Activated CD4-positive, alpha-beta T cell treated with anti-CD3 and anti-CD28 coated beads, Interleukin-2, amount 50 U/mL, for 4 hours (primary cell): ENCODE measurements at regions not wholly inside any gene's neighbourhood (a gene's known extent, or its start where the extent isn't known, plus 50 kb on each side); places are given as distances from the start of the nearest gene placed in this dataset.
"Not testable (repeated sequence)": the region's sequence is repeated elsewhere in the genome, so short reads cannot be mapped to it uniquely, and the experiment has no call there.

ENCODE experiments used
- DNase-seq, 2 experiments: peaks; one replicate each; pipeline ENCODE4 v3.0.0-alpha.2; 2020

DNA sequence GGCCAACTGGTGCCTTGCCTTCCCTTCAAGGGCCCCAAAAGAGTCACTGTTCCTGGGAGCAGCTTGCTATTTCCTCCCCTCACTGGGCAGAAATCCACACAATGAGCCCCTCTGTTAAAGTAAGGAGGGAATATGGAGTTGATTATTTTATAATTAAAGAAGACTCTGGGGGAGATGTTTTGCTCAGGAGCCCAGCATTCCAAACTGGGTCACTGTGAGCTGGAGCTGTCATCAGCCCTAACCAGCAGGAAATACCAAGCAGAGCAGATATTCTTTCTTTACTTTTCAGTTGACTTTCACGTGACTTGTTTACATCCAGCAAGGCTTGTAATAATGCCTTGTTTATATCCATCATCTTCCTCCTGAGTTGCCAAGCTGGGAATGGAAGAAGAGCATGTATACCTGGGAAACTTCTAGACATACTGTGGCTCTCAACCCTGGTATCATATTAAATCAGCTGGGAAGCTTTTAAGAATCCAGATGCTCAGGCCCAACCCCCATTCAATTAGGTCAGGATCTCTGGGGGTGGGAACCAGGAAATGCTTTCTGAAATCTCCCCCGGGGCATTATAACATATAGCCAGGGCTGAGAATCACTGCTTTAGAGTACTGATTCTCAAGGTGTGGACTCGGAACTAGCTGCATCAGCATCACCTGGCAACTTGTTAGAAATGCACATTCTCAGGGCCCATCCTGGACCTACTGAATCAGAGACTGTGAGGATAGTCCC lies 175.6 kb upstream of the MYLIP start:
- DNase-seq, result no peak

DNA sequence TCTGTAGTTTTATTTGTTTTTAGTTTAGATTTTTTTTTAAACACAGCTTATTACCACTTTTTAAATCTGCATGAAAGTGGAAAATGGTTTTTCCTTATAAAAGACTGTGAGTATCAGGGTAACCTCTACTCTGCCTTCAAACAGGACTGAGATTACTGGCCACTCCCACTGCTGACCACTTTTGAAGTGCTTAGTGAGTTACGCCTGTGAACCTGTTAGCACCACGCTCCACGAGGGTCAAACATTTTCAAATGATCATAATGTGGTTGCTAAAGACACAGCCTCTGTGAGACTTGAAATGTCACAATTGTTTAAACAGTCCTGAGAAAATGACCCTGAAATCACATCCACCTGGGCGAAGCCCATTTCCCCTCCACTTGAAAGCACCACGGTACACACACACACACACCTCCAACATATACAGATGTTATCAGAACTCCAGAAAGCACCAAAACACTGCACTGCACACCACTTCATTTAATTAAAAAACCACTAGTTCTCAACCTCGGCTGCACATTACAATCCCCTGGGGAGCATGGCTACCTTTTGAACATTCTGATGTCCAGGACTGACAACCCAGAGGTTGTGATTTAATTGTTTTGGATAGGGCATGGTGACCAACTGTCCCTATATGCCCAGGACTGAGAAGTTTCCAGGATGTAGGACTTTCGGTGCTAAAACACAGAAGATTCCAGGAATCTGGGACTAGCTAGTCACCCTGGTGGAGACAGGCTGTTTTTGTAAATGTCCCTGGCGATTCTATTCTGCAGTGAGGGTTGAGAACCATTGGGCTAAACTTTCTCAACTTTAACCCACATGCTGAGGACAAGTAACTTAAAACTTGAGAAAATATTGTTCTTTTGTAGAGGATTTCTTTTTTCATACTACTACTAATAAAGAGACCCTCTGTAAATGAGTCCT lies 176.4 kb upstream of the MYLIP start:
- no peak for DNase-seq

DNA sequence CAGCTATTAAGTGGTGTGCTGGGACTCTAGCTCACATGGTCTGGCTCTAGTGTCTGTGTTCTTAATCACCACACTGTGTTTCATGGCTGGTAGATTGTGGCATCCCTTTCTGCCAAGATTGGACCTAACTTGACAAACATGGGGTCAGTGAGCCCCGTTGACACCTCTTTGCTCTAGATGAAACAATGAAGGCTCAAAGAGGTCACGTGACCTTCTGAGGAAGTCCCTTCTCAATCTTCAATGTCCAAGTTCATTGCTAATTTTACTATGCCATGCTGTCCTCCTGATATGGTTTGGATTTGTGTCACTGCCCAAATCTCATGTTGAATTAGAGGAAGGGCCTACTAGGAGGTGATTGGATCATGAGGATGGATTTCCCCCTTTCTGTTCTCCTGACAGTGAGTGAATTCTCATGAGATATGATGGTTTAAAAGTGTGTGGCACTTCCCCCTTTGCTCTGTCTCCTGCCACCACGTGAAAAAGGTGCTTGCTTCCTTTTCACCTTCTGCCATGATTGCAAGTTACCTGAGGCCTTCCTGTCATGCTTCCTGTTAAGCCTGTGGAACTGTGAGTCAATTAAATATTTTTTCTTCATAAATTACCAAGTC lies 177.8 kb upstream of the MYLIP start:
- DNase-seq, result no peak

DNA sequence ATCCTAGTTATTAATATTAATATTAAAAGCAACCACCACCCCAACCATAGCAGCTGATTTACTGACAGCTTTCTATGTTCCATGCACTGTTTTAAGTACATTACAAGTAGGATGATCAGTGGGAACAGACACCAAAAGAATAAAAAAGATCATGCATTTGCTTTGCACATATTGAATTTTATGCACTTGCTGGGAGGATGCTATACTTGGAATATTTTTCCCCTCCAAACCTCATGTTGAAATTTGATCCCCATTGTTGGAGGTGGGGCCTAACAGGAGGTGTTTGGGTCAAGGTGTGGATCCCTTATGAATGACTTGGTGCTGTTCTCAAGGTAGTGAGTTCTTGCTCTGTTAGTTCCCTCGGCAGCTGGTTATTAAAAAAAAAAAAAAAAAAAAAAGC lies 178.9 kb upstream of the MYLIP start:
- no peak for DNase-seq

DNA sequence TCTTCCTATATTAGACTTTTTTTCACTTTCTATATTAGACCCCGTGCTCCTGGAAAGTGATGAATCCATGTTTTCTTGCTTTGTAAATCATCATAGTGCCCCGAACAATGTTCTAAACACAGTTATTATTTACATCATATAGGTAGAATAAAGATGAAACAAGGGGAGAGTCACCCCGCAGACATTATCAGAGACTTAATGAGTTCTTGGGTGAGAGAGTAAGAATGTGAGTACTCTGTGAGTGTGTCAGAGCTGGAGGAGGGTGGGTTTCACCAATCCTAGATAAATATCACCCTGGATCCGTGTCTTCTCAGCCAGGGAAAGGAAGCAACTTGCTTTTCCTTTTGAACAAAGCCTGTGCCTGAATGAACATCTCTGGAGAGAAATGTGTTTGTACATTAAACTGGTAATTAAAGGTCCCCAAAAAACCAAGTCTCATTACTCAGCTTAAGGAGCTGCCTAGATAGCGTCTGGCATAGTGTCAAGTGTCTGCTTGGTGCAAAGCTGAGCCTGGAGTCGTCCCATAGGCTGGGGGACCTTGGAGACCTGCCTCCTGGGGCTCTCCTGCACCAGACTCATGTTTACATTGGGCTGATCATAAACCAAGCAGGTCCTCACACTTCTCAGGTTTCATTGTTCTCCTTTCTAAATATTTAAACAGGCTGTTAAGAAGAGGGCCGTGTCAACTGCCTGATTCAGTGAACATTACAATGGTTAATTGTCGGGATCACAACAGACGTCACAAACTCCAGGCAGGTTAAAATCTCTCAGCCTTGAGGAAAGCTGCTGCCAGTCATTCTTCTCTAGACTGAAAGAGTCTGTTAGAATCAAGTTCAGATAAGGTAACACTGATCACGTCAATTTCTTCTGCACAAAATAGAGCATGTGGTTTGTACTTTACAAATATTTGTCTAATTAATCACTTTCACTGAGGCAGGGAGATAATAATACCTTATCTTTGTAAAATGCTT lies 179.7 kb upstream of the MYLIP start:
- DNase-seq, result no peak

DNA sequence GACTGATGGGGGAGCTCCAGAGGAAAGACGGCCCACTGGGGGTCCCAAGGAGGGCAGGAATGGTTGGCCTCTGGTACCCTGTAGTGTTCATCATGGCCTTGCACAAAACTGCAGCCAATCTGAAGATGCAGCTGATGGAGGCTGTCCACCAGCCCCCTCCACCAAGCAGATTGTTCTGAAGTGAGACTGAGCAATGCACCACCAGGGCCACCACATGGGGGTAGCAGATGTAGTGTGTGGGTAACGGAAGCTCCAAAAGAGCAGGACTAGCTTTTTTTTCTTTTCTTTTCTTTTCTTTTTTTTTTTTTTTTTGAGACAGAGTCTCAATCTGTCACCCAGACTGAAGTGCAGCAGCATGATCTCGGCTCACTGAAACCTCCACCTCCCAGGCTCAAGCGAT lies 181.0 kb upstream of the MYLIP start:
- no peak for DNase-seq

DNA sequence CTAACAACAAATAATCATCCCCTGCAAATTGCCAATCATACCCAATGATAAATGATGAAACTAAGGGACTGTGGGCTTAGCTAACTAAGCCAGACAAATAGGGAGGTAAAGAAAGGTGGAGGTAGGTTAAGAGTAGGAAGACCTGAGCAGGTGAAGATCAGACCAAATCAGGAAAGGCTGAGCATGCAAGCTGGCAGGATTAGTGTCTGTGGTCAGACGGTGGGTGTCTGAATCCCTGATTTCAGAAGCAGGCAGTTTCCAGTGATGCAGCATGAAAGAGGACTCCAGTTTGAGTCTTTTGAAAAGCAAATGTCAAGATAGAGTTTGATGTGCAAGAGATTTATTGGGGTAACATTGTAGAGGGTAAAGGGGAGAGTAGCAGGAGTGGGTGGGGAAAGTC lies 181.4 kb upstream of the MYLIP start:
- no peak for DNase-seq

DNA sequence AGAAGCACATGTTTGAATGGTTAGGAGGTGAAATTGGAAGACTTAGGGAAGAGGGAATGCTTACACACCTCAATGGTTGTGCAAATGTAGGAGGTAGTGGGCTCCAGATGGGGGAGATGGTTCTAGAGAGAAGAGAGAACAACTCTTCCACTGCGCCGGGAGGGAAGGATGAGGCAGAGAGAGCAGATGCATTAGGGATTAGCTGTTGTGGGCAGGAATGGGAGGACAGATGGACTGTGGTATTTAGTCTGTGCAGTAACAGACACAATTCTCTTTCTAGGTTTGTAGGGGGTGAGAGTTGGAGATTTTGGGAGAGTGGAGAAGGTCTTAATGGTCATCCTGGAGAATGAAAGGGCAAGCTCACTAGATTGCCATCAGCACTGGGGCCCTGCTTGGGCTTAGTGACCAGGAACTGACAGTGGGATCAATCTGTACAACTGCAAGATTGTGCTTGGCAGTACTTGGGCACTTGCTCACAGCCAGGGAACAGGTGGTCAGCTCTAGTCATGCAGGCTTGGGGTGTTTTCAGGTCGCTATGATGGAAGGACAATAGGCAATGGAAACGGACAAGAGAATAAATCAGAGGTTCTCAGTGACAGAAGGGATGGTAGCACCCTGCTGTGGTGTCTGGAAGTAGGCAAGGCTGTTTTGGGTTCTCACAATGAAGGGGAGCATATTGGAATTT lies 182.0 kb upstream of the MYLIP start:
- no peak for DNase-seq

DNA sequence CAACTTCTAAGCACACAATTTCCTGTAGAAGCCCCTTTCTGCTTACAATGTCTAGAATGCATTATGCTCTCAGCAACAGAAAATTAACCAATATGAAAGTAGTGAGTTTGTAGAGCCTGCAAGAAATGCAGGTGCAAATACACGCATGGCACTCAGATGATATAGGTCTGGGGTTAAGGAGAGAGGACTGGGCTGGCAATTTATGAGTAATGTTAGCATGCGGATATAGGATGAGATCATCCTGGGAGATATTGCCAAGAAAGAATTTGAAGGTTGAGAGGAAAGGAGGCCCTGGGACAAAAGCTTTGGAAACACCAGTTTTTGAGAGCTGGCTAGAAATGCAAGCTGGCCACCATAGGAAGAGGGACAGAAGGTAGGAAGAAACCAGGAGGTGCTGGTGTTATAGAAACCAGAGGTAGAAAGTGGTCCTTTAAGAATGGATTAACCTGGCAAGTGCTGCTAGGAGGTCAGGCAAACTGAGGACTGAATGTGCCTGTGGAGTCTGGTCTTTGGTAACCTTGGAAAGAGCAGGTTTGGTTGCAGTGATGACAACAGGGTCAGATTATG lies 183.2 kb upstream of the MYLIP start:
- no peak for DNase-seq

DNA sequence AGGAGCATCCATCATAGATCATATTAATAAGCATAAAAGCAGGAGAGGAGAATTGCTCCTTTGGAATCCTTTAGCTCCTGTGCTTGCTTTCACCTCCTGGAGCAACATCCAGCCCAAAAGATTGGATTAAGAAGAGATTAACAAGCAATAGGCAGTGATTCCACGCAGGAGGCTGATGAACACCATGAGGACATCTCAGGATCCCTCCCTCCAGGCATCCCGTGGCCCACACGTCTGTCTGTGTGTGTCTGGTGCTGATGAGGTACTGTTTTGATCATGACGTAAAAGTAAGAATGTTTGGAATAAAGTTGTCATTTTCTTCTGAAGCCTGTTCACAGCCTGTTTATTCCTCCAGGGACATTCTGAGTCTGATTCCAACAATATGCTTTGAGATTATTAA lies 185.5 kb upstream of the MYLIP start:
- no peak for DNase-seq

DNA sequence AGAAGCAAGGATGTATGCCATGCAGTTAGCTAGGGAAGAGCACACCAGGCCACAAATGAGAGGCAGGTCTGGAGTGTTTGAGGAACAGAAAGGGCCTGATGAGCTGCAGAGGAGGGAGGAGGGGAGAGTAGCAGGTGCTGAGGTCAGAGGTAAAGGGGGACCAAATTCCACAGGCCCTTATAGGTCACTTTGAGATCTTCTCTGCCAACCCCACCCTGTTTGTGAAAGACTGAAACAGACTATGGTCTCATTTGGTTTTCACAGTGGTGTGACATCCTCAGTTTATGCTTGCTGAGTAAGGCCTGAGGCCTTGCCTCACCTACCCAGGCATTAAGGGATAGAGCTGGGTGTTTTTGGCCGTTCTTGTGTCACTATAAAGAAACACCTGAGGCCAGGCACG lies 187.7 kb upstream of the MYLIP start:
- DNase-seq, result no peak

DNA sequence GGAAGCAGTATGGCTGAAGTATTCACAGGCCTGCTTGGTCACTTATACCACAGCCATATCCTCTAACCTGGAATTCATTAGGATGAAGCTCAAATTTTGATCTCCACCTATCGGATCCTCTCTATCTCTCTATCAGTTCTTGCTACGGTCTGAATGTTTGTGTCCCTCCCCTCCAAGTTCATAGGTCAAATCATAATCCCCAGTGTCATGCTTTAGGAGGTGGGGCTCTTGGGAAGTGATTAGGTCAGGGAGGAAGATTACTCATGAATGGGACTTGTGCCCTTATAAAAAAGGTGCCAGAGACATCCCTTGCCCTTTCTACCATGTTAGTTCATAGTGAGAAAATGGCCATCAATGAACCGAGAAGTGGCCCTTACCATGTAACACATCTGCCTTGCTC lies 190.8 kb upstream of the MYLIP start:
- no peak for DNase-seq

DNA sequence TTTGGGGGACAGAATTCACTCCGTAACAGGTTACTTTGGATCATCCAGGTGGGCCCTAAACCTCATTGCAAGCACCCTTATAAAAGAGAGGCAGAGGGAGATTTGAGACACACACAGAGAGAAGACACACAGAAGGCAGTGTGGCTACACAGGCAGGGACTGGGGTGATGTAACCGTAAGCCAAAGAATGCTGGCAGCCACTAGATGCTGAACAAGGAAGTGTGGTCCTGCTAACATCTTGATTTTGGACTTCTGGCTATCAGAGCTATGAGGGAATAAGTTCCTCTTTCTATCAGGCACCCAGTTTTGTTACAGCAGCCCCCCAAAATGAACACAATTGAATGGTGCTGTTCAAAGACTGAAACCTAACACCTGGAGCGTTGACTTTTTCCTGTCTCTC lies 191.3 kb upstream of the MYLIP start:
- DNase-seq, result no peak

DNA sequence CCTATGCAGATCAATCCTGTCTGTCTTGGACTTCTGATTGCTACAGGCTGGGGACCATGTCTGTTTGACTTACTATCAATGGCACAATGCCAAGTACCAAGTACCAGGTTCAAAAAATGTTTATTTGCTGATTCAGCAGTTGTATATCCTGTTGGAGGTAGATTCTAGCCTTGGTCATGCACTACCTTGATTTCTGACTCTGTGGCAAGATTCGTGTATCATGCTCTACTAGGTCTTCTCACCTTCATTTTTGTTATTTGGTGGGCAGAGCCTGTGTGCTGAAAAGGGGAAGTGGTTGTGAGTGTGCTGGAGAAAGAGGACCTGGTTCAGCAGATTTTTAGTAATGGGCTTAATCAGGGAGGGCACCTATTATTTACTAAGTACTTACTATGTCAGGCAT lies 192.4 kb upstream of the MYLIP start:
- no peak for DNase-seq

DNA sequence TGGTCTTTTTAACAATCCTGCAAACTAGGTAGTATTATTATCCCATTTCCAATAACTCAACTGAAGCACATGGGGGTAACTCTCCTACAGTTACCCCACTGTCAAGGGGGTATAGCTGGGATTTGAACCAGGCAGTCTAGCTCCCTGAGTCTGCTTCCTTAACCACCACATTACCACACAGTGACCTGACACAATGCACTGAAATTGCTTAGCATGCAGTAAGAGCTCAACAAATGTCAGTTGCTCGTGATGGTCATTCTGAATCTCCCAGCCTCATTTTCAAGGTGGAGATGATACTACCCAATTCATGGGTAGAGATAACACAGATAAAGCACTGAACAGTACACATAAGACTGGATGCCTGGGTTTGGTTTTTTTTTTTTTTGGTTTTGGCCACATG lies 193.2 kb upstream of the MYLIP start:
- no peak for DNase-seq

DNA sequence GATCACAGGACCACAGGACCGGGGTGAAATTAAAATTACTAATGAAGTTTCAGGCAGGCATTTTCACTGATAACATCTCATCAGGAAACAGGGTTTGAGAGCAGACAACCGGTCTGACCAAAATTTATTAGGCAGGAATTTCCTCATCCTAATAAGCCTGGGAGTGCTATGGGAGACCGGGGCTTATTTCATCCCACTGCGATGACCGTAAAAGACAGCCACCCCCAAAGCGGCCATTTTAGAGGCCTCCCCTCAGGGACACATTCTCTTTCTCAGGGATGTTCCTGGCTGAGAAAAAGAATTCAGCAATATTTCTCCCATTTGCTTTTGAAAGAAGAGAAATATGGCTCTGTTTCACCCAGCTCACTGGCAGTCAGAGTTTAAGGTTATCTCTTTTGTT lies 197.2 kb upstream of the MYLIP start:
- DNase-seq, result not testable (repeated sequence)

DNA sequence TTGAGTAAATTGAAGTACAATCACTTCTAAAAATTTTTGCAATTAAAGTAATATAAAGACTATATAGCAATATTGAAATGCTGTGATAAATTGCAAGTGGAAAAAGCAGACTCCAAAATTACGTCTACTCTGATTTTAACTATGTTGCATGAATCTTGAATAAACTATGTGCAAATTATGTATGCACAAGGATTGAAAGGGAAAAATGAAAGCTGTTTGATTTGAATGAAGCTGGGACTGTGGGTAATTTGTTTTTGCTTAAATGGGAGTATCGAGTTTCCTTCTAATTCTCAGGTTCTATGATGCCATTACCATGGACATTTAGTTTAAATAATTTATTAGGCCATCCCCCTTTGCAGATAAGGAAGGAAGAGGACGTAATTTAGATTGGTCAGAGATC lies 198.7 kb upstream of the MYLIP start:
- DNase-seq, result no peak

DNA sequence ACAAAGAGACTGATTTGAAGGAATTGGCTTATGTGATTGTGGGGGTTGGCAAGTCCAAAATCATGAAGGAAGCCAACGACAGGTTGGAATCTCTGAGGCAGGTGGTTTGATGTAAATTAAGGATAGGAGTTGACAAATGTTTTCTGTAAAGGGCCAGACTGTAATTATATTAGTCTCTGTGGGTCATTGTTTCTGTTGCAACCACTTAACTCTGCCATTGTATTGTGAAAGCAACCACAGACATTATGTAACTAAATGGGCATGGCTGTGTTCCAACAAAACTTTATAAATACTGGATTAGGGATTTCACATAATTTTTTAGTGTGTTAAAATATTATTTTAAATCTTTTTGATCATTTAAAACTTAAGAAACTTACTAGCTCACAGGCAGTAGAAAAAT lies 199.2 kb upstream of the MYLIP start:
- DNase-seq, result no peak

DNA sequence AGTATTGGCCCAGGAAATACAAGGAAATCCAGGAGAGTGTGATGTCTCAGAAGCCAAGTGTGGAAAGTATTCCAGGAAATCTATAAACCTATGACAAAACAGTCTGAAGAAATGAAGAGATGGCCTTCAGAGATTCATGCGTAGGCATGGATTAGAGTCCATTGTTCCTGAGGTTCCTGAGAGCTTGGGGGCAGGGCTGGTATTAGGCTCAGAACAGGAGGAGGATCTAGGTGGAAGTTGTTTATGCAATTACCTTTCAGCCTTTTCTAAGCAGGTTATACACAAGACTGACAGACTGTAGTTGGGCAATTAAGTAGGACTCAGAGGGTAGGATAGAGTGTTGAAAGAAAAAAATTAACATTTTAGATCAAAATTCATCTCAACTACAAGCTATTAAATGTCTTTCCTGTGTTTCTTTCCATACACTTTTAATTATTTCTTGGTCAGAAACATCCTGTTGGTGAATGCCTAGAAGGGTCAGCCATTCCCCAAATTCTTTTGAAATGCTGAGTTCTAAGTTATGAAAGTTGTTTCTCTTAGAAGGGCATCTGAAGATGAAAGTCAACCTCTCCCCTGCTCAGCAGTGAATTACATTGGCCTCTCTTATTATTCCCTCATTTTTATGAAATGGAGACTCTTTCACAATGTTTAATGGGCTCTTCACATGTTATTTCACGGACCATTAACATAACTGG lies 201.2 kb upstream of the MYLIP start:
- DNase-seq, result no peak

DNA sequence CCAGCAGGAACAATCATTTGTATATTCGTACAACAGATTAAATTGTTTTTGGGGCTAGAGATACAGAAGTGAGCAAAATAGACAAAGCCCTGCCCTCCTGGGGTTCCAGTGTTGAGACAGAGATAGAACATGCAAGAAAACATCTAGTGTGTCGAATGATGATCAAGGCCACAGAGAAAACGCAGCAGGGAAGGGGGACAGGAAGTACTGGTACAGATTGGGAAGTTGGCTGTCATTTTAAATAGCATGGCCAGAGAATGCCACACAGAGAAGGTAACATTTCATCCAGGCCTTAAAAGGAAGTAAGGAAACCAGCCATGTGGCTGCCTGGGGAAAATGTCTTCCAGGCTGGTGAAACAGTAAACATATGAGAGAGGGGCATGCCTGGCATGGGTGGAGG lies 202.6 kb upstream of the MYLIP start:
- no peak for DNase-seq

DNA sequence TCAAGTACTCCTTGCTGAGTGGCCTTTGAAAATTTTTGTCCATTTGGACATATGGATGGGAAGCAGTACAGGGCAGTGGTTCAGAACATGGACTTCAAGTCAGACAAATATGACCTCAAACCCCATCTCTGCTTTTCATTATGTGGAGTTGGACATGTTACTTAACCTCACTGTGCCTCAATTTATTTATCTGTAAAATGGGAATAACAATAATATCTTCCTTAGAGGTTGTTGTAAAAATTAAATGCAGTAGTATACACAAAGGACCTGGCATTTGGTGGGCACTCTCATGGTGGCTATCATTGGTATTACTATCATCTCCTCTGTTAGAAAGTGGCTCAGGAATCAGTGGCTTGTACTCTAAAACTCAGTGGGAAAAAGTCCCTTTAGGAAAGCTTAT lies 204.0 kb upstream of the MYLIP start:
- DNase-seq, result no peak
